ENCODE measurements at regions not wholly inside any gene's neighbourhood (a gene's known extent, or its start where the extent isn't known, plus 50 kb on each side); places are given as distances from the start of the nearest gene placed in this dataset.

- no peak for TF ChIP-seq GATA2 (IDR thresholded peaks at IDR 0.05; ENCODE audit: low read depth, low read length)
- TF ChIP-seq GATA3 (IDR thresholded peaks at IDR 0.05; ENCODE audit: low read depth, low read length): no peak
Observed at GRCh38 chr6:22435151-22435550, 134.2 kb upstream of the HDGFL1 start.

All from SH-SY5Y (cell line).